ENCODE measurements at regions not wholly inside any gene's neighbourhood (a gene's known extent, or its start where the extent isn't known, plus 50 kb on each side); places are given as distances from the start of the nearest gene placed in this dataset.

GRCh38 chr5:59992206-59992605, 98.7 kb upstream of the PDE4D start:
- Histone ChIP-seq H3K4me2 (no peak overlapping the region), H3K79me2 (no peaks in the 10 kb centered on the region), H3K27me3 (no peaks in the 10 kb centered on the region), H3K9me3 (ENCODE audit: low read depth) (no peaks in the 10 kb centered on the region), H3K36me3 (replicated peaks; ENCODE audit: insufficient read depth, low read depth) (no peaks in the 10 kb centered on the region), H3K27ac (no peak overlapping the region), H3K4me3 (no peak overlapping the region), H2AFZ (no peak overlapping the region), H3K4me1 (ENCODE audit: insufficient read depth) (no peaks in the 10 kb centered on the region), H4K20me1 (ENCODE audit: insufficient read depth, poor library complexity, severe bottlenecking) (no peaks in the 10 kb centered on the region), H3K9me2 (replicated peaks; ENCODE audit: insufficient read depth) (no peaks in the 10 kb centered on the region)
- WGBS (ENCODE audit: low lambda C conversion rate, missing lambda C conversion rate), result 87% methylated on average over 3 of the region's 3 CpGs
- TF ChIP-seq CTCF (IDR thresholded peaks at IDR 0.05; ENCODE audit: poor library complexity) (no peak), EZH2phosphoT487 (IDR thresholded peaks at IDR 0.05; ENCODE audit: low read depth, severe bottlenecking, unreplicated experiment) (no peak)
- no peak for DNase-seq (ENCODE audit: low spot score)

GRCh38 chr5:59988396-59988795, 94.9 kb upstream of the PDE4D start:
- no peak overlapping the region for H3K4me3 ChIP-seq
- TF ChIP-seq EZH2 (IDR thresholded peaks at IDR 0.05; ENCODE audit: borderline replicate concordance) (no peak), EZH2phosphoT487 (IDR thresholded peaks at IDR 0.05; ENCODE audit: low read depth, severe bottlenecking, unreplicated experiment) (no peak), CTCF (IDR thresholded peaks at IDR 0.05; ENCODE audit: poor library complexity) (no peak)
- H2AFZ ChIP-seq, result no peak overlapping the region
- H3K9me2 ChIP-seq (replicated peaks; ENCODE audit: insufficient read depth), result no peaks in the 10 kb centered on the region
- no peaks in the 10 kb centered on the region for H3K4me1 ChIP-seq (ENCODE audit: insufficient read depth)
- 93% methylated on average over 7 of the region's 7 CpGs for WGBS (ENCODE audit: low lambda C conversion rate, missing lambda C conversion rate)
- DNase-seq (ENCODE audit: low spot score), result no peak
- H3K36me3 ChIP-seq (replicated peaks; ENCODE audit: insufficient read depth, low read depth), result no peaks in the 10 kb centered on the region
- no peak overlapping the region for H3K27ac ChIP-seq
- no peaks in the 10 kb centered on the region for H3K27me3 ChIP-seq
- no peaks in the 10 kb centered on the region for H4K20me1 ChIP-seq (ENCODE audit: insufficient read depth, poor library complexity, severe bottlenecking)
- no peaks in the 10 kb centered on the region for H3K79me2 ChIP-seq
- no peaks in the 10 kb centered on the region for H3K9me3 ChIP-seq (ENCODE audit: low read depth)
- no peak overlapping the region for H3K4me2 ChIP-seq

GRCh38 chr5:59976342-59976741, 82.8 kb upstream of the PDE4D start:
- no peak overlapping the region for H2AFZ ChIP-seq
- no peaks in the 10 kb centered on the region for H3K27me3 ChIP-seq
- H3K79me2 ChIP-seq, result no peaks in the 10 kb centered on the region
- TF ChIP-seq CTCF (IDR thresholded peaks at IDR 0.05; ENCODE audit: poor library complexity) (no peak), EZH2 (IDR thresholded peaks at IDR 0.05; ENCODE audit: borderline replicate concordance) (no peak), EZH2phosphoT487 (IDR thresholded peaks at IDR 0.05; ENCODE audit: low read depth, severe bottlenecking, unreplicated experiment) (no peak)
- no peaks in the 10 kb centered on the region for H3K9me2 ChIP-seq (replicated peaks; ENCODE audit: insufficient read depth)
- H3K9me3 ChIP-seq (ENCODE audit: low read depth), result no peaks in the 10 kb centered on the region
- DNase-seq (ENCODE audit: low spot score), result no peak
- H4K20me1 ChIP-seq (ENCODE audit: insufficient read depth, poor library complexity, severe bottlenecking), result no peaks in the 10 kb centered on the region
- H3K4me2 ChIP-seq, result no peak overlapping the region
- WGBS (ENCODE audit: low lambda C conversion rate, missing lambda C conversion rate), result 79% methylated on average over 1 of the region's 1 CpG
- no peaks in the 10 kb centered on the region for H3K4me1 ChIP-seq (ENCODE audit: insufficient read depth)
- H3K36me3 ChIP-seq (replicated peaks; ENCODE audit: insufficient read depth, low read depth), result no peaks in the 10 kb centered on the region
- no peak overlapping the region for H3K27ac ChIP-seq
- H3K4me3 ChIP-seq, result no peak overlapping the region

- H3K27ac ChIP-seq, result no peak overlapping the region
- no peak overlapping the region for H3K4me3 ChIP-seq
- H3K9me3 ChIP-seq (ENCODE audit: low read depth), result no peaks in the 10 kb centered on the region
- TF ChIP-seq CTCF (IDR thresholded peaks at IDR 0.05; ENCODE audit: poor library complexity) (no peak), EZH2 (IDR thresholded peaks at IDR 0.05; ENCODE audit: borderline replicate concordance) (no peak), EZH2phosphoT487 (IDR thresholded peaks at IDR 0.05; ENCODE audit: low read depth, severe bottlenecking, unreplicated experiment) (no peak)
- no peaks in the 10 kb centered on the region for H3K79me2 ChIP-seq
- no peaks in the 10 kb centered on the region for H3K27me3 ChIP-seq
- H3K36me3 ChIP-seq (replicated peaks; ENCODE audit: insufficient read depth, low read depth), result no peaks in the 10 kb centered on the region
- no peak overlapping the region for H3K4me2 ChIP-seq
- H4K20me1 ChIP-seq (ENCODE audit: insufficient read depth, poor library complexity, severe bottlenecking), result no peaks in the 10 kb centered on the region
- no peaks in the 10 kb centered on the region for H3K4me1 ChIP-seq (ENCODE audit: insufficient read depth)
- H3K9me2 ChIP-seq (replicated peaks; ENCODE audit: insufficient read depth), result no peaks in the 10 kb centered on the region
- 92% methylated on average over 1 of the region's 1 CpG for WGBS (ENCODE audit: low lambda C conversion rate, missing lambda C conversion rate)
- DNase-seq (ENCODE audit: low spot score), result no peak
- H2AFZ ChIP-seq, result no peak overlapping the region
Measured at GRCh38 chr5:59972043-59972442, 78.5 kb upstream of the PDE4D start.
